Lung (tissue), 11 donors: ENCODE measurements at regions not wholly inside any gene's neighbourhood (a gene's known extent, or its start where the extent isn't known, plus 50 kb on each side); places are given as distances from the start of the nearest gene placed in this dataset.
A peak's percentile ranks its signal among the peaks of the same experiment; 100 is the strongest.

ENCODE experiments used
- ATAC-seq: fragments of 200-7000 bp; cut with Tn5 transposase; one replicate; pipeline ENCODE4 v1.9.1; 2020; ENCODE audit warnings: moderate number of reproducible peaks; ENCODE audit not compliant: insufficient read depth, low FRiP score
- DNase-seq, 3 donors: peaks; one replicate each; pipeline ENCODE4 v3.0.0-alpha.2; 2013 to 2017
- H3K27ac ChIP-seq, 2 donors: one replicate each; pipeline ENCODE4 v1.5.1; 2013; ENCODE audit warnings: mild to moderate bottlenecking in 2 of 2, moderate library complexity in 2 of 2, control low read depth in 1 of 2, inconsistent platforms in 1 of 2, low read depth in 1 of 2, low read length in 1 of 2
- H3K27me3 ChIP-seq, 3 donors: one replicate each; pipeline ENCODE4 v1.5.1; 2013; ENCODE audit warnings: low read length in 2 of 3; ENCODE audit not compliant: control insufficient read depth in 3 of 3, insufficient read depth in 3 of 3
- H3K36me3 ChIP-seq, 4 donors: one replicate each; pipeline ENCODE4 v1.5.1; 2013; ENCODE audit warnings: low read length in 4 of 4, mild to moderate bottlenecking in 1 of 4, moderate library complexity in 1 of 4; ENCODE audit not compliant: control insufficient read depth in 4 of 4, insufficient read depth in 4 of 4
- H3K4me1 ChIP-seq, 5 donors: one replicate each; pipeline ENCODE4 v1.5.1; 2013; ENCODE audit warnings: low read length in 5 of 5, mild to moderate bottlenecking in 2 of 5, moderate library complexity in 1 of 5; ENCODE audit not compliant: control insufficient read depth in 5 of 5, insufficient read depth in 5 of 5
- H3K4me3 ChIP-seq: one replicate; pipeline ENCODE4 v1.5.1; 2013; ENCODE audit warnings: mild to moderate bottlenecking, control low read depth, moderate library complexity
- H3K9ac ChIP-seq, 2 donors: one replicate each; pipeline ENCODE4 v1.5.1; 2013; ENCODE audit warnings: low read length in 2 of 2, control low read depth in 1 of 2; ENCODE audit not compliant: insufficient read depth in 1 of 2
- H3K9me3 ChIP-seq, 4 donors: one replicate each; pipeline ENCODE4 v1.5.1; 2013; ENCODE audit warnings: low read length in 3 of 4, mild to moderate bottlenecking in 1 of 4, moderate library complexity in 1 of 4; ENCODE audit not compliant: control insufficient read depth in 4 of 4, insufficient read depth in 3 of 4
- CTCF ChIP-seq: IDR thresholded peaks from 2 replicates; pipeline ENCODE4 v1.5.1; 2012; ENCODE audit warnings: mild to moderate bottlenecking; ENCODE audit errors: control extremely low read depth, extremely low read depth
- WGBS, 2 donors: extraction: QIAGEN DNeasy Blood & Tissue Kit; methylation state at CpG; one replicate each; pipeline ENCODE4 v1.1.7; 2013; 5-methylcytosine and 5-hydroxymethylcytosine counted together
- donor health status: control.
- donor health status: control.
- donor health status: Bipolar disorder and iron deficiency.
- donor health status: healthy.
- donor health status: DM: yes; HTN: yes; CAD: no.

GRCh38 chr4:13054420-13054970 is 429.6 kb downstream of the RAB28 start:
- ATAC-seq (no peak), DNase-seq (no peak)
- Histone ChIP-seq H3K27me3 (no peaks in the 10 kb centered on the region), H3K4me1 (no peaks in the 10 kb centered on the region), H3K9ac (no peak overlapping the region), H3K36me3 (no peaks in the 10 kb centered on the region), H3K4me3 (no peak overlapping the region), H3K27ac (no peak overlapping the region), H3K9me3 (peaks cover 0 to 5% (median 0%) of the 10 kb centered on the region in 4 donors)
- no peak for TF ChIP-seq CTCF
- WGBS, 2 donors = 83 to 91% methylated on average over 3 of the region's 3 CpGs

- TF ChIP-seq CTCF = no peak
- Histone ChIP-seq H3K4me1 (no peaks in the 10 kb centered on the region), H3K27me3 (no peaks in the 10 kb centered on the region), H3K36me3 (no peaks in the 10 kb centered on the region), H3K9me3 (peaks cover 0 to 2% (median 0%) of the 10 kb centered on the region in 4 donors), H3K27ac (no peak overlapping the region), H3K4me3 (no peak overlapping the region), H3K9ac (no peak overlapping the region)
- WGBS, 2 donors = 83 to 89% methylated on average over 4 of the region's 4 CpGs
- DNase-seq (no peak), ATAC-seq (no peak)
Observed at GRCh38 chr4:13047591-13047990, 436.5 kb downstream of the RAB28 start.

- H3K4me1 ChIP-seq = no peaks in the 10 kb centered on the region
- no peak for TF ChIP-seq CTCF
- DNase-seq = no peak
- 66 to 78% methylated on average over 3 of the region's 3 CpGs for WGBS, 2 donors
- no peak overlapping the region for H3K4me3 ChIP-seq
- H3K27ac ChIP-seq = no peak overlapping the region
- no peak overlapping the region for H3K9ac ChIP-seq
- H3K36me3 ChIP-seq = no peaks in the 10 kb centered on the region
- no peaks in the 10 kb centered on the region for H3K27me3 ChIP-seq
- H3K9me3 ChIP-seq = peaks cover 0 to 3% (median 0%) of the 10 kb centered on the region in 4 donors
- ATAC-seq = no peak
Observed at GRCh38 chr4:13036841-13037240, 447.3 kb downstream of the RAB28 start.

- H3K27ac ChIP-seq = no peak overlapping the region
- ATAC-seq = no peak
- DNase-seq = peak in 1 of 3 donors; percentile 11
- no peaks in the 10 kb centered on the region for H3K36me3 ChIP-seq
- H3K9me3 ChIP-seq = peaks cover 0 to 4% (median 0%) of the 10 kb centered on the region in 4 donors
- no peak for TF ChIP-seq CTCF
- no peaks in the 10 kb centered on the region for H3K4me1 ChIP-seq
- WGBS, 2 donors = 80 to 82% methylated on average over 1 of the region's 1 CpG
- H3K27me3 ChIP-seq = no peaks in the 10 kb centered on the region
- H3K9ac ChIP-seq = no peak overlapping the region
- no peak overlapping the region for H3K4me3 ChIP-seq
Observed at GRCh38 chr4:13032936-13033335, 451.2 kb downstream of the RAB28 start.
